Epithelial cell of prostate (primary cell): ENCODE measurements at regions not wholly inside any gene's neighbourhood (a gene's known extent, or its start where the extent isn't known, plus 50 kb on each side); places are given as distances from the start of the nearest gene placed in this dataset.
A peak's percentile ranks its signal among the peaks of the same experiment; 100 is the strongest.

Experiments used
- DNase-seq: peaks from one replicate; pipeline ENCODE4 v3.0.0-alpha.2; 2011; ENCODE audit warnings: low read depth, low spot score
- H3K27ac ChIP-seq: fragments of 450-650 bp; 2 replicates; pipeline ENCODE4 v1.5.1; 2017; ENCODE audit warnings: mild to moderate bottlenecking

DNA sequence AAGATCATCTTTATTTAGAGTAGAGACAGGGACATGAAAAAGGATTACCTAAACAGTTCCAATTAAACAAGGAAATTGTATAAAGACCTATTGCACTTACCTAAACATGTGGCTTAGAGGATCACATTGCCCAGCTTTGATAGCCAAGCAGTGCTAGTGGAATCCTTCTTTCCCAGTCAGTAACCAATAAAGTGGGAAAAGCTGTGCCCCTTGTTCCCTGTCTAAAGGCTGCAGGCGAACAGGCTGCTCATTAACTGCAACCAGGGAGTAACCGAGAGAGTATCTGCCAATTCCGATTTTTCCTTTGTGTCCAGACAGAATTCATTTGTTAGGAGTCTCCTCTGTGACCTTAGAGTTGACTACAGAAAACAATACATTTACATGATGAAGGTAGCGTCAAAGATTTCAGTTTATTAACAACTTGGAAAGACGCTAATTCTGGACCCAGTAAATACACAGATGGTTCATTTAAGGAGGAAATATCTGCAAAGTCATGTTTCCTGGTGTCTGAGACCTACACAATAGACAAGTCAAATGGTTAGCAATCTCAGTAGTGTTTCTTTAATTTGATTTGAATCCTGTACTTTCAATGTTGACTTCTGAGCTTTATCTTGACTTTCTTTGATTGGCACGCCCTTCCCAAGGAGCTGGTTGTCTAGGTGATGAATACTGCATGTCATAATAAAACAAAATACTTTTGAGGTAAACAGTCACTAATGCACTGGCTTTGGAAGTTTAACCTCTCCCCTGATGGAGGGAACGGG, 57.3 kb upstream of the MET start:
- no peak for DNase-seq
- H3K27ac ChIP-seq, result no peak overlapping the region

- DNase-seq, result no peak
- peak overlapping the region; percentile 43 for H3K27ac ChIP-seq
These were observed 55.4 kb upstream of the MET start for GRCh38 chr7:116616555-116617059.

- H3K27ac ChIP-seq, result no peak overlapping the region
- DNase-seq, result no peak
These were observed 54.1 kb upstream of the MET start for GRCh38 chr7:116617878-116618277.

GRCh38 chr7:116618338-116619128, 53.5 kb upstream of the MET start:
- no peak for DNase-seq
- no peak overlapping the region for H3K27ac ChIP-seq

DNA sequence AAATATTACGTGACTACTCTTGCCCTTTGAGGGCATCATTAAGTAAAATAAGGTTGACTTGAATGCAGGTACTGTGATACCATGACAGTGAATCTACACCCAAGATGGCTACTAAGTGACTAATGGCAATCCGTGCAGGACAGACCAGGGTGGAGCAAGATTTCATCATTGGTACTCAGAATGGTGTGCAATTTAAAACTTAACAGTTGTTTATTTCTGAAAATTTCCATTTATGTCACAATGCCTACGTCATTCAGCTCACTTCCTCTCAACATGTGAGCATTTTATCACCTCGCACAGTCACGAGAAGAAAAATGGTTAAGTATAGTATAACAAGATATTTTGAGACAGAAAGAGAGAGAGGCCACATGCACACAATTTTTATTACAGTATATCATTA, 50.3 kb upstream of the MET start:
- DNase-seq, result no peak
- no peak overlapping the region for H3K27ac ChIP-seq
